ENCODE measurements at regions not wholly inside any gene's neighbourhood (a gene's known extent, or its start where the extent isn't known, plus 50 kb on each side); places are given as distances from the start of the nearest gene placed in this dataset.

- no peak overlapping the region for H3K4me3 Mint-ChIP-seq (ENCODE audit: low read depth, unreplicated experiment)
- no TSS peak for BruUV-seq (replicated peaks)
- no peaks in the 10 kb centered on the region for H3K36me3 Mint-ChIP-seq (ENCODE audit: insufficient read depth, unreplicated experiment)
- peaks cover 14% of the 10 kb centered on the region for H3K4me1 Mint-ChIP-seq (ENCODE audit: low read depth, unreplicated experiment)
- peak overlapping the region; percentile 77 for H3K27ac Mint-ChIP-seq (ENCODE audit: unreplicated experiment)
- CTCF ChIA-PET, result no interaction called here
- TF ChIP-seq CTCF (IDR thresholded peaks at IDR 0.05; ENCODE audit: unreplicated experiment), result no peak
- H3K9me3 Mint-ChIP-seq (ENCODE audit: low read depth, unreplicated experiment), result no peaks in the 10 kb centered on the region
- no peaks in the 10 kb centered on the region for H3K27me3 Mint-ChIP-seq (ENCODE audit: unreplicated experiment)
- DNase-seq, result peak; percentile 60
- intact Hi-C loops (cut with micrococcal nuclease; ENCODE audit: unreplicated experiment), result loop anchor here (2.0 kb wide), 1 partner anchor 46 kb away; no protein-coding TSS in a partner anchor
Measured at GRCh38 chr5:128736553-128736952, 198.5 kb upstream of the FBN2 start.

GRCh38 chr5:128749136-128749898 lies 211.3 kb upstream of the FBN2 start:
- TF ChIP-seq CTCF (IDR thresholded peaks at IDR 0.05; ENCODE audit: unreplicated experiment), result no peak
- H3K27ac Mint-ChIP-seq (ENCODE audit: unreplicated experiment), result no peak overlapping the region
- intact Hi-C loops (cut with micrococcal nuclease; ENCODE audit: unreplicated experiment), result no loop called here
- H3K27me3 Mint-ChIP-seq (ENCODE audit: unreplicated experiment), result peaks cover 57% of the 10 kb centered on the region
- H3K4me1 Mint-ChIP-seq (ENCODE audit: low read depth, unreplicated experiment), result no peaks in the 10 kb centered on the region
- CTCF ChIA-PET, result interaction anchor here (0.6 kb wide), 1 partner anchor 1360 kb away, joined by 3 read pairs; no protein-coding TSS in a partner anchor
- H3K9me3 Mint-ChIP-seq (ENCODE audit: low read depth, unreplicated experiment), result no peaks in the 10 kb centered on the region
- DNase-seq, result no peak
- no TSS peak for BruUV-seq (replicated peaks)
- no peaks in the 10 kb centered on the region for H3K36me3 Mint-ChIP-seq (ENCODE audit: insufficient read depth, unreplicated experiment)
- H3K4me3 Mint-ChIP-seq (ENCODE audit: low read depth, unreplicated experiment), result no peak overlapping the region

GRCh38 chr5:128750155-128750554 lies 212.1 kb upstream of the FBN2 start:
- Mint-ChIP-seq H3K27ac (ENCODE audit: unreplicated experiment) (no peak overlapping the region), H3K9me3 (ENCODE audit: low read depth, unreplicated experiment) (no peaks in the 10 kb centered on the region), H3K27me3 (ENCODE audit: unreplicated experiment) (peaks cover 65% of the 10 kb centered on the region), H3K36me3 (ENCODE audit: insufficient read depth, unreplicated experiment) (no peaks in the 10 kb centered on the region), H3K4me1 (ENCODE audit: low read depth, unreplicated experiment) (no peaks in the 10 kb centered on the region), H3K4me3 (ENCODE audit: low read depth, unreplicated experiment) (no peak overlapping the region)
- CTCF ChIA-PET, result interaction anchor here (0.6 kb wide), 1 partner anchor 1361 kb away, joined by 3 read pairs; no protein-coding TSS in a partner anchor
- no peak for DNase-seq
- no TSS peak for BruUV-seq (replicated peaks)
- TF ChIP-seq CTCF (IDR thresholded peaks at IDR 0.05; ENCODE audit: unreplicated experiment), result no peak
- intact Hi-C loops (cut with micrococcal nuclease; ENCODE audit: unreplicated experiment), result no loop called here

GRCh38 chr5:128757196-128757959 lies 207.9 kb upstream of the SLC27A6 start:
- Mint-ChIP-seq H3K36me3 (ENCODE audit: insufficient read depth, unreplicated experiment) (no peaks in the 10 kb centered on the region), H3K4me3 (ENCODE audit: low read depth, unreplicated experiment) (no peak overlapping the region), H3K9me3 (ENCODE audit: low read depth, unreplicated experiment) (peaks cover 6% of the 10 kb centered on the region), H3K27ac (ENCODE audit: unreplicated experiment) (no peak overlapping the region), H3K27me3 (ENCODE audit: unreplicated experiment) (peaks cover 79% of the 10 kb centered on the region), H3K4me1 (ENCODE audit: low read depth, unreplicated experiment) (no peaks in the 10 kb centered on the region)
- no TSS peak for BruUV-seq (replicated peaks)
- DNase-seq, result no peak
- intact Hi-C loops (cut with micrococcal nuclease; ENCODE audit: unreplicated experiment), result no loop called here
- CTCF ChIA-PET, result no interaction called here
- no peak for TF ChIP-seq CTCF (IDR thresholded peaks at IDR 0.05; ENCODE audit: unreplicated experiment)

All from Calu3 (cell line).